Eye (tissue), 1 donor: ENCODE measurements at regions not wholly inside any gene's neighbourhood (a gene's known extent, or its start where the extent isn't known, plus 50 kb on each side); places are given as distances from the start of the nearest gene placed in this dataset.

Experiments used
- DNase-seq: peaks from one replicate; pipeline ENCODE4 v3.0.0-alpha.2; 2015

- no peak for DNase-seq
Observed at GRCh38 chr22:49243335-49243734, 584.3 kb downstream of the BRD1 start.

GRCh38 chr22:49242480-49242879 is 585.2 kb downstream of the BRD1 start:
- DNase-seq: peak; percentile 17

GRCh38 chr22:49241174-49241851 is 586.4 kb downstream of the BRD1 start:
- no peak for DNase-seq

GRCh38 chr22:49240472-49240871 is 587.2 kb downstream of the BRD1 start:
- no peak for DNase-seq

- no peak for DNase-seq
Observed at GRCh38 chr22:49240016-49240380, 587.7 kb downstream of the BRD1 start.

- no peak for DNase-seq
Observed at GRCh38 chr22:49239264-49240015, 588.2 kb downstream of the BRD1 start.

GRCh38 chr22:49238181-49239141 is 589.2 kb downstream of the BRD1 start:
- no peak for DNase-seq

- DNase-seq: no peak
Observed at GRCh38 chr22:49237703-49238102, 590.0 kb downstream of the BRD1 start.

GRCh38 chr22:49237279-49237678 is 590.4 kb downstream of the BRD1 start:
- no peak for DNase-seq

GRCh38 chr22:49236541-49237075 is 591.1 kb downstream of the BRD1 start:
- DNase-seq: no peak

GRCh38 chr22:49235463-49236300 is 592.0 kb downstream of the BRD1 start:
- DNase-seq: peak; percentile 17

- no peak for DNase-seq
Observed at GRCh38 chr22:49234459-49234858, 593.2 kb downstream of the BRD1 start.

GRCh38 chr22:49233507-49234100 is 594.1 kb downstream of the BRD1 start:
- DNase-seq: no peak

GRCh38 chr22:49232319-49233067 is 595.2 kb downstream of the BRD1 start:
- DNase-seq: peak; percentile 17

GRCh38 chr22:49230194-49230577 is 597.5 kb downstream of the BRD1 start:
- peak; percentile 64 for DNase-seq

- no peak for DNase-seq
Observed at GRCh38 chr22:49229483-49230193, 598.0 kb downstream of the BRD1 start.

GRCh38 chr22:49228431-49229037 is 599.1 kb downstream of the BRD1 start:
- no peak for DNase-seq

- DNase-seq: no peak
Observed at GRCh38 chr22:49227670-49228069, 600.0 kb downstream of the BRD1 start.

GRCh38 chr22:49226096-49226495 is 601.6 kb downstream of the BRD1 start:
- DNase-seq: no peak

- DNase-seq: no peak
Observed at GRCh38 chr22:49224243-49224642, 603.4 kb downstream of the BRD1 start.
